Adrenal gland (tissue), 5 donors: ENCODE measurements at regions not wholly inside any gene's neighbourhood (a gene's known extent, or its start where the extent isn't known, plus 50 kb on each side); places are given as distances from the start of the nearest gene placed in this dataset.

Experiments used
- CTCF ChIP-seq, 6 experiments: fragments of 450-650 bp in 4 of 6; fragments of 200-600 bp in 2 of 6; sonication (generic) in 1 of 6; IDR thresholded peaks; 1 replicate in 5 of 6; 2 replicates in 1 of 6; pipeline versions ENCODE4 v1.5.1 to v1.8.0; 2016 to 2021; ENCODE audit warnings: antibody characterized with exemption in 6 of 6, mild to moderate bottlenecking in 2 of 6, moderate library complexity in 1 of 6
- POLR2A ChIP-seq, 2 donors: fragments of 450-650 bp; IDR thresholded peaks; one replicate each; pipeline ENCODE4 v1.6.1; 2017; ENCODE audit warnings: antibody characterized with exemption in 2 of 2, mild to moderate bottlenecking in 2 of 2, moderate library complexity in 1 of 2
- donor health status: DM: no; HTN: no; CAD: no.

GRCh38 chr2:38174131-38174530 is 98.2 kb upstream of the CYP1B1 start:
- TF ChIP-seq CTCF (IDR thresholded peaks at IDR 0.05) = no peak
- no peak for TF ChIP-seq POLR2A (IDR thresholded peaks at IDR 0.05)
